HS-27A (cell line): ENCODE measurements at regions not wholly inside any gene's neighbourhood (a gene's known extent, or its start where the extent isn't known, plus 50 kb on each side); places are given as distances from the start of the nearest gene placed in this dataset.

Experiments
- DNase-seq: peaks from one replicate; pipeline ENCODE4 v3.0.0-alpha.2; 2012; ENCODE audit warnings: low read depth, missing footprints

- DNase-seq, result no peak
These were observed 804.1 kb downstream of the TFAP2A start for GRCh38 chr6:9610620-9611415.

- DNase-seq, result no peak
These were observed 808.3 kb downstream of the TFAP2A start for GRCh38 chr6:9606435-9607134.

GRCh38 chr6:9594746-9595145, 820.1 kb downstream of the TFAP2A start:
- no peak for DNase-seq

GRCh38 chr6:9593554-9593953, 821.3 kb downstream of the TFAP2A start:
- no peak for DNase-seq

- DNase-seq, result no peak
These were observed 831.0 kb downstream of the TFAP2A start for GRCh38 chr6:9583753-9584352.

GRCh38 chr6:9581155-9581554, 833.7 kb downstream of the TFAP2A start:
- no peak for DNase-seq

- DNase-seq, result no peak
These were observed 838.4 kb downstream of the TFAP2A start for GRCh38 chr6:9576521-9576920.

GRCh38 chr6:9566096-9566495, 848.8 kb downstream of the TFAP2A start:
- DNase-seq, result no peak

GRCh38 chr6:9564021-9564420, 850.9 kb downstream of the TFAP2A start:
- no peak for DNase-seq

- DNase-seq, result no peak
These were observed 851.3 kb downstream of the TFAP2A start for GRCh38 chr6:9563568-9563967.

- DNase-seq, result no peak
These were observed 860.1 kb downstream of the TFAP2A start for GRCh38 chr6:9554806-9555205.

GRCh38 chr6:9554323-9554722, 860.6 kb downstream of the TFAP2A start:
- no peak for DNase-seq

- DNase-seq, result no peak
These were observed 861.9 kb downstream of the TFAP2A start for GRCh38 chr6:9553002-9553401.

- no peak for DNase-seq
These were observed 871.2 kb downstream of the TFAP2A start for GRCh38 chr6:9543649-9544048.

GRCh38 chr6:9540534-9541126, 874.2 kb downstream of the TFAP2A start:
- no peak for DNase-seq

GRCh38 chr6:9540126-9540525, 874.7 kb downstream of the TFAP2A start:
- no peak for DNase-seq

- DNase-seq, result no peak
These were observed 875.6 kb downstream of the TFAP2A start for GRCh38 chr6:9539231-9539755.

GRCh38 chr6:9537381-9537780, 877.5 kb downstream of the TFAP2A start:
- peak; percentile 61 for DNase-seq

GRCh38 chr6:9535106-9535505, 879.8 kb downstream of the TFAP2A start:
- no peak for DNase-seq

GRCh38 chr6:9532621-9533557, 882.0 kb downstream of the TFAP2A start:
- no peak for DNase-seq

GRCh38 chr6:9527679-9528286, 887.1 kb downstream of the TFAP2A start:
- DNase-seq, result no peak
